Right hindlimb (tissue), 1 donor: ENCODE measurements at regions not wholly inside any gene's neighbourhood (a gene's known extent, or its start where the extent isn't known, plus 50 kb on each side); places are given as distances from the start of the nearest gene placed in this dataset.
A peak's percentile ranks its signal among the peaks of the same experiment; 100 is the strongest.

Experiments
- DNase-seq: peaks from one replicate; pipeline ENCODE4 v3.0.0-alpha.2; 2018

DNA sequence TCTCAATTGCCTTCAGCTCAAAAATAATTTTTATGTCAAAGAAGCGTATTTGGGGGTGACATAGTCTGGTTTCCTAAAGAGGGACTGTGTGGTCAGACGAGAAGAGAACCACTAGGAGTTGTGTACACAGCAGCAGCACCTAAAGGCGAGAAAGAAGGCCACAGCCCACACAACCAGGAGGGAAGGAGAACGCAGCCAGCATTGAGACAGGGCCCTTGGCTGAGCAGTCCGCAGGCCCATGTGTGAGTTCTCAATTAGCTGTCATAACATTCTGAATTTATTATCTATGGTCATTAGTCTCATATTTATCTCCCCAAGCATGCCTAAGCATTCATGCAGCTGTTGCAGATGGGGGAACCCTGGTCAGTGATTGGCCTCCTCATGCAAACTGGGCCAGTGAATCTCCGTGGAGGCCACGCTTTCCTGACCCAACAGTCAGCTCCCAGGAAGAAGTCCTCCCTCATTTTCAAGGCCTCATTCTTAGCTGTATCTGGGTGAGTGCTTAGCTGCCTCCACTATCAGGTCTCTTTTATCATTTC is 81.2 kb upstream of the ATF7IP start:
- peak; percentile 70 for DNase-seq

DNA sequence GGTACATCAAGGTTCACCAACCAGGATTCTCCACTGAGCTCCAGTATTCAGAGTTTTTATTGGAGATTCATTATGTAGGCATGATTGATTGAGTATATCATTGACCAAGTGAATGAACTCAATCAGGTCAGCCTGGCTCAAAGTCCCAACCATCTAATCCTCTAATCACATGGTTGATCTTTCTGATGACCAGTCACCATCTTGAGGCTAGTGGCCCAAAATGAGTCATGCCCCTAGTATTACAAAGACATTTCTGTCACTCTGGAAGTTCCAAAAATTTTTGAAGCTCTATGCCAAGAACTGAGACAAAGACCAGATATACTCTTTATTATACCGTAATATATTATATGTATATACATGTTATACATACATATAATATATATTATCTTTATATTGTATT is 75.9 kb upstream of the ATF7IP start:
- no peak for DNase-seq

DNA sequence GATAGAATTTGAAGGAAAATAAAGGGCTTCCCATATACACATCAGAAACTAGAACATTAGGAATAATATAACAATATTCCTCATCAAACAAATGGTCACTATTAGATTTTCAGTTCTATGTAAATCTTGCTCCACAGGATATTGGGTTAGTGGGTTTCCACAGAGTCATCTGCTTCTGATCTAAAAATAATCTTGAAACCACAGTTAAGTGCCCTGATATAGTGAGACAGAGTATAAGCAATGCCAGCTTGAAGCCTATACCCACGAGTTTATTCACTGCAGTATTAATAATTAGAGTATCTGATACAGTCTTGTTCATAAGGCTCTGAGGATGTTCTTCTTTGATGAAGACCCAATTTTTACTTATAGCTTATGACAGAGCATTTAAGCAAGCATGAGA is 74.5 kb upstream of the ATF7IP start:
- DNase-seq, result no peak

DNA sequence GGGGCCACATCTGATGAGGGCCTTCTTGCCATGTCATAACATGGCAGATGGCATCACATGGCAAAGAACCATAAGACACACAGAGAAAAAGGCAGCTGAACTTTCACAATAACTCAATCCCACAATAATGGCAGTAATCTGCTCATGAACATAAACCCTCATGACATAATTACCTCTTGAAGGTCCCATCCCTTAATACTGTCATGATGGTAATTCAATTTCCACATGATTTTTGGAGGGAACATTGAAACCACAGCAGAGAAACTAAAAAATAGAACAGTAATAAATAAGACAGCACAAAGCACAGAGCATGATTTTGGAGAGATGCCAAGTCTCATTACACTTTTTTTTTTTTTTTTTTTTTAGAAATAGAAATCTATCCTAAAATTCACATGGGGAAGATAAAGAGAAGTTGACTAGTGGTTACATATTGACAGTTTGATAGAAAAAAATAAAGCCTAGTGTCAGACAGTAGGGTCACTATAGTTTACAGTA is 61.8 kb upstream of the ATF7IP start:
- DNase-seq, result no peak

GRCh38 chr12:14307004-14307403 is 58.5 kb upstream of the ATF7IP start:
- DNase-seq, result no peak

- DNase-seq, result no peak
These were observed 57.0 kb upstream of the ATF7IP start for GRCh38 chr12:14308516-14308915.

DNA sequence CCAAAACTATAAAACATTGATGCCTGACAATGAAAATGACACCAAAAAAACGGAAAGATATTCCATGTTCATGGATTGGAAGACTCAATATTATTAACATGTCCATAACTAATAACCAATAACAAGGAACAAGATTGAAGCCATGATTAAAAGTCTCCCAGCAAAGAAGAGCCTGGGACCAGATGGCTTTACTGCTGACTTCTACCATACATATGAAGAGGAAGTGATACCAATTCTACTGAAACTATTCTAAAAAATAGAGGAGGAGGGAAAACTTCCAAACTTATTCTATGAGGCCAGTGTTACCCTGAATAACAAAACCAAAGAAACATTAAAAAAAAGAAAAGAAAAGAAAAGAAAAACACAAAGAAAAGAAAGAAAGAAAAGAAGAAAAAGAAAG is 54.6 kb upstream of the ATF7IP start:
- no peak for DNase-seq

DNA sequence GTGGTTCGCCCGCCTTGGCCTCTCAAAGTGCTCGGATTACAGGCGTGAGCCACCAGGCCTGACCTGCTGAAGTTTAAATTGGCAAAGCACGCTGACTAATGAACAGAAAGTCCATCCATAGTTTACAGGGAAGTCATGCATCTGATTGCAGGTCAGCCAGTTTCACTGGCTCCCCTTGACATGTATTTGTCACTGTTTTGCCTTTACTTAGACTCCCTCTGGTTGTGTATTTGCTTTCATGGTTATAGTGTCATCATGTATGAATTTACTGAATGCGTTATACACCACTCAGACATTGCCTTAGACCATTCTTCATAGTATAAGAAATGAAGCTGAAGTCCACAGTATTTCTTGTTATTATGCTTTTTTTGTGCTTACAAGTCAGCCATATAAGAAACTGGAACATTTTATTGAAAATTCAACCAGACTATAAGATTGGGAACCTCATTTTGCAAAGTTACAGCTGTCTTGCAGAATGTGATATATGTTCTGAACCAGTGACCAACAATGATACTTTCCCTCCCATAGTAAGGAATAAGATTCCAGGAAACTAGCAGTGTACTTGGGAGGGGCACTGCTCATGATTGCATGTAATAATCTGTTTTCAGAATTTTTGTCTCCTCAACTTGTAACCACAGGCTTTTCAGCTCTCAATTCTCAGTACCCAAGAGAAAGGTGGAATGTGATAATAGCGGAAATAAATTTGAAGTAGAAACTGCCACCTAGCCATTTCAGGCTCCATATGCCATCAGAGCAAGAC is 51.9 kb upstream of the ATF7IP start:
- DNase-seq, result no peak

DNA sequence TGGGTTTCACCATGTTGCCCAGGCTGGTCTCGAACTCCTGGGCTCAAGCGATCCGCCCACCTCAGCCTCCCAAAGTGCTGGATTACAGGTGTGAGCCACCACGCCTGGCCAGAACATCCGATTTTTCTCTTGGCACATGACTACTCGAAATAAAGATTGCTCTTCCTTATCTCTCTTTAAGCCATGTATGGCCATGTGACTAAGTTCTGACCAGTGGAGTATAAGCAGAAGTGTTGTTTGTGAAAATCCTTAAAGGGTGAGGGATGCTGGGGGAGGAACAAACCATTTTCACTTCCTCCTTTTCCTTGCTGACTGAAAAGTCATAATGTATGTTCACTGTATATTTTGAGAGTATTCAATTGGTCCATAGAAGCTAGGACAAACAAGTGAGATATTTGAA is 50.7 kb upstream of the ATF7IP start:
- DNase-seq, result no peak

- no peak for DNase-seq
These were observed 50.0 kb upstream of the ATF7IP start for GRCh38 chr12:14315501-14315900.
